ENCODE measurements at regions not wholly inside any gene's neighbourhood (a gene's known extent, or its start where the extent isn't known, plus 50 kb on each side); places are given as distances from the start of the nearest gene placed in this dataset.
"Not testable (repeated sequence)": the region's sequence is repeated elsewhere in the genome, so short reads cannot be mapped to it uniquely, and the experiment has no call there.

- no peak for DNase-seq
Observed at GRCh38 chr1:5682626-5683225, 309.5 kb downstream of the NPHP4 start.

- DNase-seq = no peak
Observed at GRCh38 chr1:5681654-5682053, 310.6 kb downstream of the NPHP4 start.

GRCh38 chr1:5680600-5680999 is 311.6 kb downstream of the NPHP4 start:
- DNase-seq = no peak

GRCh38 chr1:5678759-5679158 is 313.5 kb downstream of the NPHP4 start:
- no peak for DNase-seq

GRCh38 chr1:5672355-5672754 is 319.9 kb downstream of the NPHP4 start:
- not testable (repeated sequence) for DNase-seq

GRCh38 chr1:5670590-5671350 is 321.5 kb downstream of the NPHP4 start:
- DNase-seq = no peak

- no peak for DNase-seq
Observed at GRCh38 chr1:5667513-5668325, 324.5 kb downstream of the NPHP4 start.

GRCh38 chr1:5664906-5665875 is 327.0 kb downstream of the NPHP4 start:
- DNase-seq = no peak

- DNase-seq = no peak
Observed at GRCh38 chr1:5664081-5664768, 328.0 kb downstream of the NPHP4 start.

GRCh38 chr1:5662744-5663126 is 329.5 kb downstream of the NPHP4 start:
- no peak for DNase-seq

GRCh38 chr1:5662086-5662743 is 330.0 kb downstream of the NPHP4 start:
- DNase-seq = no peak

- peak; percentile 82 for DNase-seq
Observed at GRCh38 chr1:5661196-5662085, 330.8 kb downstream of the NPHP4 start.

GRCh38 chr1:5660141-5660935 is 331.9 kb downstream of the NPHP4 start:
- no peak for DNase-seq

- no peak for DNase-seq
Observed at GRCh38 chr1:5659606-5660005, 332.6 kb downstream of the NPHP4 start.

- DNase-seq = no peak
Observed at GRCh38 chr1:5658340-5659316, 333.6 kb downstream of the NPHP4 start.

GRCh38 chr1:5651964-5652821 is 340.0 kb downstream of the NPHP4 start:
- DNase-seq = peak; percentile 58

GRCh38 chr1:5651473-5651872 is 340.8 kb downstream of the NPHP4 start:
- DNase-seq = no peak

All from NCI-H1105 (cell line).